ENCODE measurements at regions not wholly inside any gene's neighbourhood (a gene's known extent, or its start where the extent isn't known, plus 50 kb on each side); places are given as distances from the start of the nearest gene placed in this dataset.

- DNase-seq (ENCODE audit: low spot score): peak; percentile 92
These were observed 206.6 kb upstream of the RFX3 start for GRCh38 chr9:3732077-3733038.

GRCh38 chr9:3730511-3730922 is 204.7 kb upstream of the RFX3 start:
- no peak for DNase-seq (ENCODE audit: low spot score)

- no peak for DNase-seq (ENCODE audit: low spot score)
These were observed 195.3 kb upstream of the RFX3 start for GRCh38 chr9:3721096-3721495.

- no peak for DNase-seq (ENCODE audit: low spot score)
These were observed 193.5 kb upstream of the RFX3 start for GRCh38 chr9:3719286-3719685.

GRCh38 chr9:3716415-3716814 is 190.6 kb upstream of the RFX3 start:
- no peak for DNase-seq (ENCODE audit: low spot score)

- DNase-seq (ENCODE audit: low spot score): peak; percentile 14
These were observed 182.9 kb upstream of the RFX3 start for GRCh38 chr9:3708751-3709150.

- DNase-seq (ENCODE audit: low spot score): no peak
These were observed 179.1 kb upstream of the RFX3 start for GRCh38 chr9:3704890-3705289.

GRCh38 chr9:3700772-3701171 is 175.0 kb upstream of the RFX3 start:
- DNase-seq (ENCODE audit: low spot score): no peak

GRCh38 chr9:3699883-3700282 is 174.1 kb upstream of the RFX3 start:
- DNase-seq (ENCODE audit: low spot score): no peak

GRCh38 chr9:3698531-3698930 is 172.7 kb upstream of the RFX3 start:
- no peak for DNase-seq (ENCODE audit: low spot score)

- DNase-seq (ENCODE audit: low spot score): no peak
These were observed 172.3 kb upstream of the RFX3 start for GRCh38 chr9:3698076-3698475.

- DNase-seq (ENCODE audit: low spot score): no peak
These were observed 170.6 kb upstream of the RFX3 start for GRCh38 chr9:3696368-3696767.

GRCh38 chr9:3692606-3693005 is 166.8 kb upstream of the RFX3 start:
- no peak for DNase-seq (ENCODE audit: low spot score)

- no peak for DNase-seq (ENCODE audit: low spot score)
These were observed 163.8 kb upstream of the RFX3 start for GRCh38 chr9:3689555-3689954.

- DNase-seq (ENCODE audit: low spot score): no peak
These were observed 161.3 kb upstream of the RFX3 start for GRCh38 chr9:3687145-3687544.

- DNase-seq (ENCODE audit: low spot score): peak; percentile 26
These were observed 156.4 kb upstream of the RFX3 start for GRCh38 chr9:3682186-3682585.

- peak; percentile 23 for DNase-seq (ENCODE audit: low spot score)
These were observed 151.7 kb upstream of the RFX3 start for GRCh38 chr9:3677541-3677940.

- peak; percentile 59 for DNase-seq (ENCODE audit: low spot score)
These were observed 151.0 kb upstream of the RFX3 start for GRCh38 chr9:3676766-3677165.

GRCh38 chr9:3675946-3676345 is 150.1 kb upstream of the RFX3 start:
- no peak for DNase-seq (ENCODE audit: low spot score)

GRCh38 chr9:3674561-3674960 is 148.8 kb upstream of the RFX3 start:
- DNase-seq (ENCODE audit: low spot score): no peak

GRCh38 chr9:3672399-3672798 is 146.6 kb upstream of the RFX3 start:
- no peak for DNase-seq (ENCODE audit: low spot score)

- no peak for DNase-seq (ENCODE audit: low spot score)
These were observed 138.2 kb upstream of the RFX3 start for GRCh38 chr9:3664044-3664443.

GRCh38 chr9:3662671-3663070 is 136.9 kb upstream of the RFX3 start:
- DNase-seq (ENCODE audit: low spot score): no peak

GRCh38 chr9:3660936-3661335 is 135.1 kb upstream of the RFX3 start:
- no peak for DNase-seq (ENCODE audit: low spot score)
